Activated CD4-positive, CD25-positive, alpha-beta regulatory T cell treated with anti-CD3 and anti-CD28 coated beads, Interleukin-2, amount 50 U/mL, for 24 hours (primary cell): ENCODE measurements at regions not wholly inside any gene's neighbourhood (a gene's known extent, or its start where the extent isn't known, plus 50 kb on each side); places are given as distances from the start of the nearest gene placed in this dataset.

Experiments
- ATAC-seq, 2 donors: fragments of 150-1000 bp; cut with Tn5 transposase; one replicate each; pipeline ENCODE4 v1.10.0; 2021; ENCODE audit warnings: mild to moderate bottlenecking in 1 of 2, moderate library complexity in 1 of 2

DNA sequence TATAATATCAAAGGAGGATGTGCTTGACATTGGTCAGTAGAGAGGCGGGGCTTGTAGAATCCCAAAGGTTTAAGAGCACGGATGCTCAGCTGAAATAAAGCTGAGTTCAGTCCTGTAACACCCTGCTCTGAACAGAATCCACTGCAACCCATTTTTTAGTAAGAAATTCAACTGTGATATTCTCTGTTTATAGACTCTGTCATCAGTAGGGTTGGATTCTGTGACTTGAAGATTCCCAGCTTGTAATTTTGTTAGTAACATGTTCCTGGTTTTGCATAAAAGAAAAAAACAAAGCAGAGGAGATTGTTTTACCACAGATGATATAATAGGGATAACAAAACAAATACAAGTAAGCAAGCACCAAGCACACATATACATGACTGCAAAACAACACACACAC, 324.6 kb upstream of the NR2F2 start:
- no peak for ATAC-seq

DNA sequence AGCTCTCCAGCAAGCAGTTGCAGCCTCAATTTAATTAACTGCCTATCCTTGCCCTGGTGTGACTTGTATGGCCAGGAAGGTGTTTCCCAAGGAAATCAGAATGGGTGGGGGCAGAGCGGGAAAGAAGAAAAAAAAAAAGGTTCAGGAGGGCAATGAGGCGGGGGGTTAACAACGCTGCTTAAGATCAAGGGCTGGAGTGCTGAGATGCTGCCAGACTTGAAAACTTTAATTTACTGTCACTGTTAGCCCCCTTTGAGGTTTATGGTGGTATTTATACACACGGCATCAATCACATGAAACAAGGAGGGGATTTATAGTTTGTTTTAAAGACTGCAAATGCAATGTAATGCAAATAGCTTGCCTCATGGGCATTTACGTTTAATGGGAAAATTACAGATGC, 319.4 kb upstream of the NR2F2 start:
- no peak for ATAC-seq

DNA sequence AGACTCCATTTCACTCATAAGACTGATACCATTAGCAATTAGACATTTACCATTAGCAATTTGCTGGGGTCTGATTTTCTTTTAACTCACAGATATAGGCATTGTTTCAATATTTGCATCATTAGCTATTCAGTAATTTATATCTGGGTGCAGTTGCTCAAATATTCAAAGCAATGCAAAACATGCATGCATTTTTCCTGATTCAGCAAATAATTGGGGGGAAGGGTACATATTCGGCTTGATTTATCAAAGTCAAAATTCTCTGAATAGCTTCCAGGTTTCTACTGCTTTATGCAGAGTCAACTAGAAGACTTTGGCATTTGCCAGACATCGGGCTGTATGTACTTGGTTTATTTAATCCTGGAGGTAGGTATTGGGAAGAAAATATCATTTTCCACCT, 315.6 kb upstream of the NR2F2 start:
- ATAC-seq = no peak

- no peak for ATAC-seq
Measured at GRCh38 chr15:96019114-96019513, 311.4 kb upstream of the NR2F2 start.

GRCh38 chr15:96020133-96020532, 310.4 kb upstream of the NR2F2 start:
- ATAC-seq = no peak

DNA sequence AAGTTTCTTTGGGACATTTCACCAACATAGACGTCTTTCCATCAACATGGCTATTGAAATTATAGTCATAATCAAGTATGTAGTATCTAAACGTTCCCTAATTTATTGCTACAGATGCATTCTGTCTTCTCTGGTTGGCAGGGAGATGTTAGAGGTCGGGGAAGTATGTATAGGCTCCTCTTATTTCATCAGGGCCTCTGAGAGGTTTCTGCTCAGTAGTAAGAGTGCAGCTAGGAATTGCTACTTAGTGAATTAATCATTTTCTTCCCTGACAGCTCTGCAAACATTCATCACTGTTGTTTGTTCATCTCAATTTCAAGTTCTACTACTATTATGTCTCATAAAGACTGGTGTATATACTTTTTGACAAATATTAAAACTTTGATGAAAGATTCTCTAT, 309.7 kb upstream of the NR2F2 start:
- no peak for ATAC-seq

GRCh38 chr15:96023081-96023480, 307.4 kb upstream of the NR2F2 start:
- ATAC-seq = no peak

GRCh38 chr15:96027501-96027900, 303.0 kb upstream of the NR2F2 start:
- no peak for ATAC-seq

DNA sequence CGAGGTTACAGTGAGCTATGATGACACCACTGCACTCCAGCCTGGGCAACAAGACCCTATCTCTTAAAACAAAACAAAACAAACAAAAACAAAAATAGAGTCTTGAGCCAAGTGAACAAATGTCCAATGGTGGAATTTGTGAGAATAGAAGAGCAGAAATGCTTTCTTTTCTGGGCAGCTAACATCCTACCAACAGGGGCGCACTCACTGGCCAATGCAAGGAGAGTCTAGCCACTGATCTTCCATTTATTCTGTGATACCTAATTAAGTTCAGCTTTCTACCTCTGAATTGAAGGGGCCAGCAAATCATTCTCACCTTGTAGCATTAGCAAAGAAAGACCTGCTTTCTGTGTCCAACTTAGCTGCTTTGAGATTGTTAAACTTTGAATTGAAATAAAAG, 301.9 kb upstream of the NR2F2 start:
- no peak for ATAC-seq

DNA sequence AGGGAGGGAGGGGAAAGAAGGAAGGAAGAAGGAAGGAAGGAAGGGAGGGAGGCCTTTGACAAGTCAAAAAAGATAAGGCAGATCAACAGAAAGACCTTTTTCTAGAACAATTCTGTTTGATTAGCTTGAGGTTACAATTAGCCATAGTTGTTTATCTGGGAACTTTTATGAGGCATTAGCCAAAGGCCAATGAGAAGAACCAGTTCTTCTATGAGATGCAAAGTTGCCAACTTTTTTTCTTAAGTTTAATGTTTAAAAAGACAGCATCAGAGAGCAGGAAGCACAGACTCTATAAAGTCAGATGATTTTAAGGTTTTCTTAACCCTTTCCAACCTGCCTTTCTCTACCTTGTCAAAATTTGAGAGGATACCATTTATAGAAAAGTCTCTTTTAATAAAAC, 301.3 kb upstream of the NR2F2 start:
- no peak for ATAC-seq

GRCh38 chr15:96031426-96032110, 298.9 kb upstream of the NR2F2 start:
- ATAC-seq = no peak

GRCh38 chr15:96035091-96035490, 295.4 kb upstream of the NR2F2 start:
- ATAC-seq = no peak

DNA sequence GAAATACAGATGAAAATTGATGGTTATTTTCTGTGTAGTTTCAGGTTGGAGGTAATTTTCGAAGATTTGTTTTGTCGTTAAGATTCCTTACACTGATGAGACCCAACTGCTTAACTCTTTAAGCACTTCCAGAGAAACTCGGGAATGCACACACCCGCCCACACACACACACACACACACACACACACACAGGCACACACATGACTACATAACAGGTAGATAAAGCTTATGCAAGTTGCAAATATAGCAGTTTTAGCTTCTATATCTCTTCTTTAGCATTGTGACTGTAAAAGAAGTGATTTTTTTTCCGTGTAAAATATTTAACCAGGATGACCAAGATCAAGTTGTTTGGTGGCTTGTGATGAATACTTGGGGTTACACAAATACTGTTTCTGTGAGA, 294.9 kb upstream of the NR2F2 start:
- no peak for ATAC-seq

GRCh38 chr15:96037584-96037983, 292.9 kb upstream of the NR2F2 start:
- no peak for ATAC-seq

DNA sequence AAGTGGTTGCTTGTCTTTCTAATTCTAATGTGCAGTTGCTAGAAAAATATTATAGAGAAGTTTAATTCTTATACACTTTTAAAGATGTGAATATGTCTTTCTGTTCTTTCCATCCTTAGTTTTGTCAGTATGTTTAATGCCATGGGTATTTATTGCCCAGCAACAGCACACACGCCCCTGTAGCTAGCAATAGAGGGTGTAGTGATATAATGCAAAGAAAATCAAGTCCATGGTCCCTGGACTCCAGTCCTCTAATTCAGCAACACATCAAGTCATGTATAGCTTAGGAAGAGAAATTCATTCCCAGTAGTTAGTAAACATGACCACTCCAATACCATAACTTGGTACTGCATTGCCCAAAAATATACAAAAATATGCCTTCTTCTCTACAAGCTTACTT, 292.4 kb upstream of the NR2F2 start:
- no peak for ATAC-seq

DNA sequence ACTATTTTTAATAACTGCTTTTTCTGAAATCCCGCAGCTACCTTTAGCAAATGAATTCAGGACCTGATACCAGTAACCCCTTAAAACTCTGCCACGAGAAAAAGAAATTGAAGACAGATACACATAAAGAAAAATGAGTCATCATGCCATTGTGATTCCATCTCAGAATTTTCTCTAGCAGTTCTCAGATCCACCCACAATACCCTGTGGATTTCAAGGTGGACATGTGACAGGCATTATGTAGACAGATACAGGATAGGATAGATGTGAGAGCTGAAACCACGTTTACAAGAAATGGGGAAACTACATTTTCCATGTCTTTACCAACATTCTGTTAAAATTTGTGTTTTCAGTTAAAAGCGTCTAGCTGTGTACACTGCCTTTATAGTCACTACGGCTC, 291.9 kb upstream of the NR2F2 start:
- no peak for ATAC-seq

GRCh38 chr15:96041982-96042733, 288.3 kb upstream of the NR2F2 start:
- no peak for ATAC-seq

- ATAC-seq = no peak
Measured at GRCh38 chr15:96042734-96043224, 287.7 kb upstream of the NR2F2 start.

- ATAC-seq = no peak
Measured at GRCh38 chr15:96043591-96044171, 286.8 kb upstream of the NR2F2 start.

- no peak for ATAC-seq
Measured at GRCh38 chr15:96046620-96047240, 283.8 kb upstream of the NR2F2 start.

- no peak for ATAC-seq
Measured at GRCh38 chr15:96047255-96047931, 283.1 kb upstream of the NR2F2 start.

GRCh38 chr15:96049323-96049722, 281.2 kb upstream of the NR2F2 start:
- no peak for ATAC-seq

DNA sequence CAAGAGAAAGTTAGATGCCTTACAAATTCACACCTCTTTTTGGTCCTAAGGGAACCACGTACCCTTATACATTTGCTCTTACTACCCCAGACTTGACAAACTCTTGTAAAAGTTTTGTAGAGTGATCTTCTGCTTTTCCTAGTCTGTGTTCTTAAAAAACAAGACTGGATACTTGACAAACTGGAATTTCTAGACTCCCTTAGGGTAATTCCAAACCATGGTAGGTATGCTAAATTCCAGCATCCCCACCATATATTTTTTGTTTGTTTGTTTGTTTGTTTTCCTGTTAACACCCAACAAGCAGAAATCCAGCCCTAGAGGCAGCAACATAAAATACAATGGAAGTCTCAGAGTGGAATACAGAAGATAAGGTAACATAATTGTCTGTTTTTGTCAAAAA, 280.7 kb upstream of the NR2F2 start:
- ATAC-seq = no peak
